AG04450 (cell line): ENCODE measurements at regions not wholly inside any gene's neighbourhood (a gene's known extent, or its start where the extent isn't known, plus 50 kb on each side); places are given as distances from the start of the nearest gene placed in this dataset.
A peak's percentile ranks its signal among the peaks of the same experiment; 100 is the strongest.

Source experiments
- CTCF ChIA-PET: fragments of 300-600, 350-600 bp; formaldehyde crosslinking; extraction: SDS; loops from one replicate; lab custom pipeline; 2022; ENCODE audit warnings: antibody characterized with exemption, inconsistent platforms; lab: Charles Lee
- POLR2A ChIA-PET: fragments of 350-600 bp; formaldehyde crosslinking; extraction: SDS; loops from one replicate; lab custom pipeline; 2021; ENCODE audit warnings: antibody characterized with exemption, inconsistent platforms; lab: Yijun Ruan, JAX
- DNase-seq: peaks from one replicate; pipeline ENCODE4 v3.0.0-alpha.2; 2011; ENCODE audit warnings: low read depth, low spot score
- H3K27ac ChIP-seq: one replicate; pipeline ENCODE4 v1.5.1; 2012; ENCODE audit warnings: low read depth, low read length, control low read depth
- H3K27me3 ChIP-seq: one replicate; pipeline ENCODE4 v1.6.0; 2012; ENCODE audit warnings: low read length; ENCODE audit not compliant: control insufficient read depth, insufficient read depth
- H3K4me3 ChIP-seq: 2 replicates; pipeline ENCODE4 v1.5.1; 2011; ENCODE audit warnings: mild to moderate bottlenecking, low read depth, low read length, control low read depth
- H3K9me3 ChIP-seq: 2 replicates; pipeline ENCODE4 v1.5.1; 2012; ENCODE audit warnings: low read length; ENCODE audit not compliant: control insufficient read depth, insufficient read depth
- CTCF ChIP-seq: IDR thresholded peaks from 2 replicates; pipeline ENCODE4 v1.5.1; 2011; ENCODE audit warnings: low read depth, low read length, control low read depth, inconsistent platforms

DNA sequence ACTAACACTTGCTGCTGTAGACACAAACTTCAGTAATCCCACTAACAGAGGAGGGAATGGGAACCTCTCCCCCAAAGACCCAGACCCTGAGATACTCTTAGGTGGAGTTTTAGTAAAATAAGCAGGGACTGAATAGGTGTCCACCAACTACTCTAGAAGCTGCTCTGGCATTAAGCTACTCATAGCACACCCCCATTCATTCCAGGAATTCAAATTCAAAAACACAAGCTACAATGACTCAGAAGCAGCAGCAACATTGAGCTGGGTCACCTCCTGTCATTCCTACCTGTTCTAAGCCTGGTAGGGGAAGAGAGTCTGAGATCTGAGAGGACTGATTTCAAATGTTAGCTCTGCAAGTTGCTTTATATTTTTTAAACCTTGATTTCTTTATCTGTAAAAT is 135.4 kb upstream of the FRMPD4 start:
- no peak for DNase-seq
- Histone ChIP-seq H3K4me3 (no peak overlapping the region), H3K27ac (no peak overlapping the region), H3K27me3 (no peaks in the 10 kb centered on the region), H3K9me3 (no peaks in the 10 kb centered on the region)
- CTCF ChIA-PET, result no interaction called here
- TF ChIP-seq CTCF, result no peak
- POLR2A ChIA-PET, result no interaction called here

DNA sequence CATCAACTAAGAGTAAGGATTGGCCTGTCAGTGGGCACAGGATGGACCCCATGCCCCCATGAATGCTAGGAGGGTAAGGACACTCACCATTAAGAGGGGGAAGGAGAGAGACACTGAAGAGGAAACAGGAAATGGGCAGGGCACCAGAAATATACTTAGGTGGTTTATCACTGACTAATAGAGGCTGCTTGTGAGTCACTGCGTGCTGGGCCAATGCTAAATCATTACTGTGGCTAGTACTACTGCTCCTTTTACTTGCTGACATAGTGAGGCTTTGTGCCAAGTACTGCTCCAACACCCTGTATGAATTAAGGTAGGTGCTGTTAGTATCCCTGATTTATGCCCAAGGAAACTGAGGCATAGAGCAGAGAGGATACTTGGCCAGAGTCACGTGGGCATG is 130.4 kb upstream of the FRMPD4 start:
- H3K9me3 ChIP-seq, result no peaks in the 10 kb centered on the region

GRCh38 chrX:12010436-12010835 is 127.8 kb upstream of the FRMPD4 start:
- no peaks in the 10 kb centered on the region for H3K27me3 ChIP-seq
- POLR2A ChIA-PET, result no interaction called here
- CTCF ChIA-PET, result no interaction called here
- H3K4me3 ChIP-seq, result no peak overlapping the region
- H3K27ac ChIP-seq, result no peak overlapping the region
- no peak for DNase-seq
- TF ChIP-seq CTCF, result no peak
- no peaks in the 10 kb centered on the region for H3K9me3 ChIP-seq

More for the DNA sequence above, 130.4 kb upstream of the FRMPD4 start:
- POLR2A ChIA-PET, result no interaction called here
- peak; percentile 18 for DNase-seq
- Histone ChIP-seq H3K4me3 (no peak overlapping the region), H3K27ac (no peak overlapping the region), H3K27me3 (no peaks in the 10 kb centered on the region)
- TF ChIP-seq CTCF, result no peak
- CTCF ChIA-PET, result interaction anchor here (0.9 kb wide), 1 partner anchor 9 kb away, joined by 4 read pairs; no protein-coding TSS in a partner anchor

DNA sequence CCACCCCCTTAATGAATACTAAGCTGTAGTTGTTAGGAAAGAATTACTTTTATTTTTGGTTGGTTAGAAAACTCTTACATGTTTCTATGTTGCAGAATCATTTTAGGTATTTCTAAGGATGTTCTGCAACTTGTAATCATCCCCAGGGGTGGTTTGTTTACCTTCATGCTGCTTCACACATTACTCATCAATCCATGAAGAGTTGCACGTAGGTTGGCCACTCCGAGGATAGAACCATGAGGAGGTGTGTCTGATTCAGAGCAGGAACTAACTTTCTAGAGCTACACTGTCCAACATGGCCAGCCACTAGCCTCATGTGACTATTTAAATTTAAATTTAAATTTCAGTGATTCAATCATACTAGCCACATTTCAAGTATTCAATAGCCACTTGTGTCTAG is 127.2 kb upstream of the FRMPD4 start:
- H3K27me3 ChIP-seq, result no peaks in the 10 kb centered on the region
- DNase-seq, result peak; percentile 29
- no peak overlapping the region for H3K27ac ChIP-seq
- CTCF ChIA-PET, result no interaction called here
- H3K4me3 ChIP-seq, result no peak overlapping the region
- POLR2A ChIA-PET, result no interaction called here
- H3K9me3 ChIP-seq, result no peaks in the 10 kb centered on the region
- no peak for TF ChIP-seq CTCF

DNA sequence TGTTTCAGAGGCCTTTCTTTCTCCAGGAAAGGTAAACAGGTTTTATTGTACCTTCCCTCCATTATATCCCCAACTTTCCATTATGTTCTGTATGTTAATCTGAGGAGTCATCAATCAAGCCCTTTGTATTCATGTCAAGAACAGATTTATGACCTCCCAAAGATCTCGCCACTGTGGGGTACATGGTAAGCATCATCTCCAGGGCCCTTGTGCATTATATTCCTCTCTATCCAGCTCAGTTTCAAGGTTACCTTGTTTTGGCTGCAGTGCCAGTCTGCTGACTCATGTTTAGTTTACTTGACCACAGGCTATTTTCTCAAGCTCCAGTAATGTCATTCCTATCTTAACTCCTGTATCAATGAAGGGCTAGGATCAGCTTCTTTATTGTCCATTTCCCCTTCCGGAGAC is 125.1 kb upstream of the FRMPD4 start:
- no peaks in the 10 kb centered on the region for H3K9me3 ChIP-seq
- H3K27ac ChIP-seq, result no peak overlapping the region
- H3K27me3 ChIP-seq, result no peaks in the 10 kb centered on the region
- TF ChIP-seq CTCF, result no peak
- ChIA-PET POLR2A (no interaction called here), CTCF (interaction anchor here (0.8 kb wide), 1 partner anchor 688 kb away, joined by 4 read pairs; no protein-coding TSS in a partner anchor)
- no peak overlapping the region for H3K4me3 ChIP-seq
- peak; percentile 13 for DNase-seq
